MM.1S (cell line): ENCODE measurements at regions not wholly inside any gene's neighbourhood (a gene's known extent, or its start where the extent isn't known, plus 50 kb on each side); places are given as distances from the start of the nearest gene placed in this dataset.

Experiments used
- DNase-seq: peaks from one replicate; pipeline ENCODE4 v3.0.0-alpha.2; 2015
- H2AFZ ChIP-seq: fragments of 300-600 bp; sonication (generic); 2 replicates; pipeline ENCODE4 v1.6.0; 2016; ENCODE audit warnings: antibody characterized with exemption, low read length
- H3F3A ChIP-seq: fragments of 300-600 bp; sonication (generic); 2 replicates; pipeline ENCODE4 v1.6.1; 2016; ENCODE audit warnings: mild to moderate bottlenecking, antibody characterized with exemption, low read length, moderate library complexity, mixed read lengths; ENCODE audit not compliant: insufficient read depth
- H3K27ac ChIP-seq: fragments of 300-600 bp; sonication (generic); 2 replicates; pipeline ENCODE4 v1.5.1; 2016; ENCODE audit warnings: mild to moderate bottlenecking, low read length
- H3K27me3 ChIP-seq: fragments of 300-600 bp; sonication (generic); replicated peaks from 2 replicates; pipeline ENCODE4 v1.6.0; 2016; ENCODE audit warnings: low read length; ENCODE audit not compliant: insufficient read depth
- H3K36me3 ChIP-seq: fragments of 300-600 bp; sonication (generic); replicated peaks from 2 replicates; pipeline ENCODE4 v1.6.1; 2016; ENCODE audit warnings: mild to moderate bottlenecking, low read length, mixed read lengths; ENCODE audit not compliant: insufficient read depth
- H3K4me1 ChIP-seq: fragments of 300-600 bp; sonication (generic); 2 replicates; pipeline ENCODE4 v1.6.1; 2016; ENCODE audit warnings: low read length, mixed read lengths
- H3K4me2 ChIP-seq: fragments of 300-600 bp; sonication (generic); 2 replicates; pipeline ENCODE4 v1.6.0; 2016; ENCODE audit warnings: low read depth, low read length
- H3K4me3 ChIP-seq: fragments of 300-600 bp; sonication (generic); 2 replicates; pipeline ENCODE4 v1.5.1; 2016; ENCODE audit warnings: low read length, mixed read lengths
- H3K79me2 ChIP-seq: fragments of 300-600 bp; sonication (generic); 2 replicates; pipeline ENCODE4 v1.6.1; 2016; ENCODE audit warnings: mixed run types, low read length, mixed read lengths
- H3K9ac ChIP-seq: fragments of 300-600 bp; sonication (generic); 2 replicates; pipeline ENCODE4 v1.6.1; 2016; ENCODE audit warnings: low read length, mixed read lengths
- H3K9me2 ChIP-seq: fragments of 300-600 bp; sonication (generic); replicated peaks from 2 replicates; pipeline ENCODE4 v1.6.1; 2016; ENCODE audit warnings: mild to moderate bottlenecking, low read length, mixed read lengths; ENCODE audit not compliant: insufficient read depth
- H3K9me3 ChIP-seq: fragments of 300-600 bp; sonication (generic); replicated peaks from 2 replicates; pipeline ENCODE4 v1.6.1; 2016; ENCODE audit warnings: mild to moderate bottlenecking, low read length, mixed read lengths; ENCODE audit not compliant: insufficient read depth
- H4K20me1 ChIP-seq: fragments of 300-600 bp; sonication (generic); 2 replicates; pipeline ENCODE4 v1.6.1; 2016; ENCODE audit warnings: mild to moderate bottlenecking, low read length, moderate library complexity, mixed read lengths; ENCODE audit not compliant: insufficient read depth
- CTCF ChIP-seq: fragments of 300-600 bp; sonication (generic); IDR thresholded peaks from 2 replicates; pipeline ENCODE4 v1.5.1; 2016; ENCODE audit warnings: antibody characterized with exemption, low read length, mixed read lengths
- EZH2 ChIP-seq: fragments of 300-600 bp; sonication (generic); optimal IDR thresholded peaks from 2 replicates; pipeline ENCODE3; 2017; ENCODE audit warnings: low read depth, mild to moderate bottlenecking, antibody characterized with exemption, low read length, mixed read lengths
- EZH2phosphoT487 ChIP-seq: fragments of 300-600 bp; sonication (generic); IDR thresholded peaks from 2 replicates; pipeline ENCODE4 v1.6.1; 2018; ENCODE audit warnings: antibody characterized with exemption, low read length

GRCh38 chr10:84668186-84668763 lies 339.9 kb downstream of the CCSER2 start:
- no peaks in the 10 kb centered on the region for H3K27me3 ChIP-seq
- H3K4me1 ChIP-seq = no peaks in the 10 kb centered on the region
- H3K9me2 ChIP-seq = no peaks in the 10 kb centered on the region
- H3F3A ChIP-seq = no peaks in the 10 kb centered on the region
- no peak overlapping the region for H3K4me2 ChIP-seq
- DNase-seq = no peak
- no peaks in the 10 kb centered on the region for H3K36me3 ChIP-seq
- TF ChIP-seq EZH2 (no peak), CTCF (no peak), EZH2phosphoT487 (no peak)
- H3K79me2 ChIP-seq = no peaks in the 10 kb centered on the region
- H3K9ac ChIP-seq = no peak overlapping the region
- no peaks in the 10 kb centered on the region for H4K20me1 ChIP-seq
- no peak overlapping the region for H3K27ac ChIP-seq
- no peak overlapping the region for H3K4me3 ChIP-seq
- no peaks in the 10 kb centered on the region for H3K9me3 ChIP-seq
- no peak overlapping the region for H2AFZ ChIP-seq

GRCh38 chr10:84675060-84675459 lies 346.7 kb downstream of the CCSER2 start:
- Histone ChIP-seq H3F3A (no peaks in the 10 kb centered on the region), H3K4me3 (no peak overlapping the region), H3K79me2 (no peaks in the 10 kb centered on the region), H3K9ac (no peak overlapping the region), H3K9me2 (no peaks in the 10 kb centered on the region), H3K4me1 (no peaks in the 10 kb centered on the region), H4K20me1 (no peaks in the 10 kb centered on the region), H2AFZ (no peak overlapping the region), H3K36me3 (no peaks in the 10 kb centered on the region), H3K27me3 (no peaks in the 10 kb centered on the region), H3K27ac (no peak overlapping the region), H3K4me2 (no peak overlapping the region), H3K9me3 (no peaks in the 10 kb centered on the region)
- DNase-seq = no peak
- TF ChIP-seq CTCF (no peak), EZH2 (no peak), EZH2phosphoT487 (no peak)

- Histone ChIP-seq H3K9me2 (no peaks in the 10 kb centered on the region), H3K27me3 (no peaks in the 10 kb centered on the region), H2AFZ (no peak overlapping the region), H3K4me1 (no peaks in the 10 kb centered on the region), H3K79me2 (no peaks in the 10 kb centered on the region), H3K4me3 (no peak overlapping the region), H4K20me1 (no peaks in the 10 kb centered on the region), H3K9me3 (no peaks in the 10 kb centered on the region), H3F3A (no peaks in the 10 kb centered on the region), H3K36me3 (no peaks in the 10 kb centered on the region), H3K9ac (no peak overlapping the region), H3K4me2 (no peak overlapping the region), H3K27ac (no peak overlapping the region)
- no peak for TF ChIP-seq EZH2
- DNase-seq = no peak
These were observed 348.1 kb downstream of the CCSER2 start for GRCh38 chr10:84676536-84676935.

- no peaks in the 10 kb centered on the region for H3F3A ChIP-seq
- no peaks in the 10 kb centered on the region for H3K9me2 ChIP-seq
- H3K4me1 ChIP-seq = no peaks in the 10 kb centered on the region
- no peaks in the 10 kb centered on the region for H3K9me3 ChIP-seq
- no peaks in the 10 kb centered on the region for H3K79me2 ChIP-seq
- no peak overlapping the region for H3K4me2 ChIP-seq
- H3K27me3 ChIP-seq = no peaks in the 10 kb centered on the region
- no peak overlapping the region for H3K9ac ChIP-seq
- no peaks in the 10 kb centered on the region for H3K36me3 ChIP-seq
- no peak for DNase-seq
- no peaks in the 10 kb centered on the region for H4K20me1 ChIP-seq
- no peak overlapping the region for H3K4me3 ChIP-seq
- H3K27ac ChIP-seq = no peak overlapping the region
- no peak overlapping the region for H2AFZ ChIP-seq
- no peak for TF ChIP-seq CTCF
- no peak for TF ChIP-seq EZH2
- no peak for TF ChIP-seq EZH2phosphoT487
These were observed 353.4 kb downstream of the CCSER2 start for GRCh38 chr10:84681781-84682180.
